H1 (cell line): ENCODE measurements at regions not wholly inside any gene's neighbourhood (a gene's known extent, or its start where the extent isn't known, plus 50 kb on each side); places are given as distances from the start of the nearest gene placed in this dataset.

ENCODE experiments used
- CTCF ChIA-PET: fragments of 300-600 bp; sonication (Branson Sonifier 250); formaldehyde crosslinking; loops from one replicate; lab custom pipeline; 2021; ENCODE audit not compliant: partially characterized antibody; lab: Charles Lee
- POLR2A ChIA-PET: fragments of 300-600 bp; sonication (Branson Sonifier 250); formaldehyde crosslinking; loops from one replicate; lab custom pipeline; 2021; ENCODE audit warnings: inconsistent platforms; ENCODE audit not compliant: partially characterized antibody; lab: Charles Lee
- DNase-seq, 2 experiments: peaks; one replicate each; pipeline versions ENCODE4 v3.0.0 to v3.0.0-alpha.2; 2010 to 2022; ENCODE audit warnings: low spot score in 2 of 2, low read depth in 1 of 2, mixed read lengths in 1 of 2
- FAIRE-seq: peaks from 2 replicates; lab custom pipeline; 2011; peaks lifted over from hg19 to GRCh38; lab: Jason Lieb, UNC
- H2AFZ ChIP-seq: 2 replicates; pipeline ENCODE4 v1.8.1; 2012; ENCODE audit warnings: low read length, inconsistent platforms
- H2AK5ac ChIP-seq: 2 replicates; pipeline ENCODE4 v1.6.1; 2013; ENCODE audit warnings: low read depth, low read length
- H2BK120ac ChIP-seq: replicated peaks from 2 replicates; pipeline ENCODE3; 2013; ENCODE audit warnings: low read depth, low read length, inconsistent platforms
- H2BK12ac ChIP-seq: 2 replicates; pipeline ENCODE4 v1.6.1; 2013; ENCODE audit warnings: low read depth, low read length
- H2BK15ac ChIP-seq: 2 replicates; pipeline ENCODE4 v1.6.1; 2013; ENCODE audit warnings: low read length
- H2BK20ac ChIP-seq: 2 replicates; pipeline ENCODE4 v1.6.1; 2013; ENCODE audit warnings: low read length
- H2BK5ac ChIP-seq: 2 replicates; pipeline ENCODE4 v1.6.1; 2013; ENCODE audit warnings: low read depth, low read length
- H3K14ac ChIP-seq: 2 replicates; pipeline ENCODE4 v1.6.1; 2013; ENCODE audit warnings: inconsistent platforms; ENCODE audit not compliant: insufficient read length
- H3K18ac ChIP-seq: 2 replicates; pipeline ENCODE4 v1.6.1; 2013; ENCODE audit warnings: low read length; ENCODE audit errors: extremely low read depth
- H3K23ac ChIP-seq: 2 replicates; pipeline ENCODE4 v1.6.1; 2013; ENCODE audit warnings: inconsistent platforms; ENCODE audit not compliant: insufficient read length
- H3K23me2 ChIP-seq: 2 replicates; pipeline ENCODE4 v1.6.1; 2013; ENCODE audit warnings: low read depth, low read length
- H3K27ac ChIP-seq: 2 replicates; pipeline ENCODE4 v1.6.1; 2011; ENCODE audit warnings: low read depth, low read length, inconsistent platforms
- H3K27me3 ChIP-seq, 4 experiments: replicated peaks in 1 of 4; 1 replicate in 1 of 4; 2 replicates in 3 of 4; pipeline versions ENCODE4 v1.6.1 to v1.8.1; 2011 to 2013; ENCODE audit warnings: low read length in 3 of 4, mild to moderate bottlenecking in 3 of 4, inconsistent platforms in 2 of 4, mixed read lengths in 2 of 4, moderate library complexity in 1 of 4; ENCODE audit not compliant: control insufficient read depth in 3 of 4, insufficient read depth in 3 of 4; ENCODE audit errors: extremely low read depth in 1 of 4
- H3K36me3 ChIP-seq, 4 experiments: 2 replicates each; pipeline versions ENCODE4 v1.6.1 to v1.8.1; 2011 to 2013; ENCODE audit warnings: mild to moderate bottlenecking in 4 of 4, low read length in 3 of 4, moderate library complexity in 2 of 4, control low read depth in 1 of 4, inconsistent platforms in 1 of 4; ENCODE audit not compliant: insufficient read depth in 4 of 4, control insufficient read depth in 2 of 4
- H3K4ac ChIP-seq: replicated peaks from 2 replicates; pipeline ENCODE3; 2013; ENCODE audit warnings: low read length, low read depth, mixed read lengths, inconsistent platforms; ENCODE audit not compliant: insufficient read length
- H3K4me1 ChIP-seq, 4 experiments: replicated peaks in 1 of 4; 1 replicate in 1 of 4; 2 replicates in 3 of 4; pipeline versions ENCODE4 v1.6.1 to v1.8.1; 2011 to 2013; ENCODE audit warnings: low read length in 3 of 4, inconsistent platforms in 2 of 4, mixed read lengths in 1 of 4; ENCODE audit not compliant: insufficient read depth in 4 of 4, control insufficient read depth in 3 of 4
- H3K4me2 ChIP-seq, 2 experiments: 2 replicates each; pipeline versions ENCODE4 v1.6.1 to v1.8.1; 2011 to 2013; ENCODE audit warnings: low read depth in 2 of 2, low read length in 2 of 2, control low read depth in 1 of 2, inconsistent platforms in 1 of 2, mild to moderate bottlenecking in 1 of 2; ENCODE audit not compliant: insufficient read depth in 1 of 2
- H3K4me3 ChIP-seq, 4 experiments: fragments of 200-600, 300-600 bp in 1 of 4; sonication (generic), shearing (Covaris generic), sonication (Bioruptor Twin) in 1 of 4; 2 replicates each; pipeline versions ENCODE4 v1.5.1 to v1.8.1; 2011 to 2016; ENCODE audit warnings: low read length in 4 of 4, low read depth in 3 of 4, control low read depth in 2 of 4, inconsistent platforms in 2 of 4, mild to moderate bottlenecking in 2 of 4, mixed read lengths in 1 of 4, moderate library complexity in 1 of 4; ENCODE audit not compliant: insufficient read depth in 2 of 4; ENCODE audit errors: extremely low read depth in 1 of 4
- H3K56ac ChIP-seq: replicated peaks from 2 replicates; pipeline ENCODE3; 2013; ENCODE audit warnings: low read depth, mild to moderate bottlenecking, mixed read lengths, low read length, inconsistent platforms; ENCODE audit not compliant: insufficient read length
- H3K79me1 ChIP-seq: 2 replicates; pipeline ENCODE4 v1.6.1; 2013; ENCODE audit warnings: low read depth, low read length, control low read depth
- H3K79me2 ChIP-seq, 2 experiments: 2 replicates each; pipeline versions ENCODE4 v1.6.1 to v1.8.1; 2012 to 2013; ENCODE audit warnings: low read length in 2 of 2, mild to moderate bottlenecking in 2 of 2, inconsistent platforms in 1 of 2; ENCODE audit not compliant: insufficient read depth in 2 of 2, control insufficient read depth in 1 of 2
- H3K9ac ChIP-seq, 4 experiments: replicated peaks in 1 of 4; 1 replicate in 1 of 4; 2 replicates in 3 of 4; pipeline versions ENCODE4 v1.6.1 to v1.8.1; 2011 to 2013; ENCODE audit warnings: low read depth in 3 of 4, low read length in 3 of 4, control low read depth in 2 of 4, mild to moderate bottlenecking in 2 of 4, moderate library complexity in 2 of 4, inconsistent platforms in 1 of 4; ENCODE audit errors: extremely low read depth in 1 of 4
- H3K9me3 ChIP-seq, 2 experiments: 2 replicates each; pipeline versions ENCODE4 v1.6.1 to v1.8.1; 2012 to 2013; ENCODE audit warnings: mild to moderate bottlenecking in 2 of 2, moderate library complexity in 2 of 2, control low read depth in 1 of 2, inconsistent platforms in 1 of 2, low read depth in 1 of 2, low read length in 1 of 2, mixed read lengths in 1 of 2; ENCODE audit not compliant: insufficient read depth in 2 of 2
- H4K20me1 ChIP-seq, 2 experiments: replicated peaks in 1 of 2; 2 replicates each; pipeline versions ENCODE3 to v1.8.1; 2011 to 2013; ENCODE audit warnings: inconsistent platforms in 2 of 2, low read length in 2 of 2, mild to moderate bottlenecking in 1 of 2; ENCODE audit not compliant: insufficient read depth in 2 of 2, control insufficient read depth in 1 of 2
- H4K5ac ChIP-seq: 2 replicates; pipeline ENCODE4 v1.6.1; 2013; ENCODE audit warnings: low read length, low read depth, mixed read lengths, inconsistent platforms; ENCODE audit not compliant: insufficient read length
- H4K8ac ChIP-seq: 2 replicates; pipeline ENCODE4 v1.8.0; 2013; ENCODE audit warnings: mild to moderate bottlenecking, moderate library complexity, low read length, inconsistent platforms; ENCODE audit not compliant: insufficient read depth; ENCODE audit errors: extremely low read depth
- H4K91ac ChIP-seq: replicated peaks from 2 replicates; pipeline ENCODE3; 2013; ENCODE audit warnings: low read length, mixed read lengths, inconsistent platforms; ENCODE audit not compliant: insufficient read length
- BACH1 ChIP-seq: IDR thresholded peaks from 2 replicates; pipeline ENCODE4 v1.6.1; 2012; ENCODE audit warnings: low read length, improper control_type of control experiment
- CHD2 ChIP-seq: IDR thresholded peaks from 2 replicates; pipeline ENCODE4 v1.6.1; 2012; ENCODE audit warnings: low read length, improper control_type of control experiment
- FOSL1 ChIP-seq: IDR thresholded peaks from 2 replicates; pipeline ENCODE4 v1.6.1; 2011; ENCODE audit warnings: mild to moderate bottlenecking, low read depth, low read length, moderate library complexity; ENCODE audit not compliant: insufficient read depth
- NANOG ChIP-seq: IDR thresholded peaks from 2 replicates; pipeline ENCODE4 v1.6.1; 2011; ENCODE audit warnings: low read length, low read depth, mild to moderate bottlenecking, inconsistent platforms; ENCODE audit not compliant: insufficient read depth, poor library complexity, severe bottlenecking
- RAD21 ChIP-seq, 2 experiments: IDR thresholded peaks in 1 of 2; conservative IDR thresholded peaks in 1 of 2; 2 replicates each; pipeline ENCODE4 v1.6.1; 2011; ENCODE audit warnings: low read depth in 2 of 2, low read length in 2 of 2, improper control_type of control experiment in 1 of 2, inconsistent platforms in 1 of 2, mild to moderate bottlenecking in 1 of 2, moderate library complexity in 1 of 2
- SRF ChIP-seq: IDR thresholded peaks from 2 replicates; pipeline ENCODE4 v1.6.1; 2011; ENCODE audit warnings: mild to moderate bottlenecking, low read depth, low read length, moderate library complexity
- WGBS, 2 experiments: shearing (Covaris generic) in 1 of 2; methylation state at CpG; one replicate each; pipeline versions ENCODE4 v1.1.6 to v1.1.7; 2013 to 2015; ENCODE audit warnings: low lambda C conversion rate in 2 of 2, mixed read lengths in 2 of 2, inconsistent platforms in 1 of 2, low coverage in 1 of 2, missing lambda C conversion rate in 1 of 2; ENCODE audit not compliant: insufficient replicate concordance in 2 of 2, insufficient coverage in 1 of 2, insufficient read length in 1 of 2; ENCODE audit errors: extremely low coverage in 1 of 2, missing lambda C conversion rate in 1 of 2; 5-methylcytosine and 5-hydroxymethylcytosine counted together

GRCh38 chr9:75666856-75667554 lies 223.5 kb upstream of the PCSK5 start:
- Histone ChIP-seq H3K4me3 (no peak overlapping the region), H2BK5ac (no peak overlapping the region), H4K20me1 (no peaks in the 10 kb centered on the region), H3K4me2 (no peak overlapping the region), H3K56ac (no peak overlapping the region), H3K4ac (no peak overlapping the region), H3K79me2 (no peaks in the 10 kb centered on the region), H3K9ac (no peak overlapping the region), H3K36me3 (no peaks in the 10 kb centered on the region), H3K23me2 (no peaks in the 10 kb centered on the region), H3K27ac (no peak overlapping the region), H2AK5ac (no peak overlapping the region), H2BK120ac (no peak overlapping the region), H3K18ac (no peak overlapping the region), H2BK12ac (no peak overlapping the region), H2BK15ac (no peak overlapping the region), H3K9me3 (no peaks in the 10 kb centered on the region), H3K14ac (no peak overlapping the region), H3K23ac (no peak overlapping the region), H4K5ac (no peak overlapping the region), H3K79me1 (no peaks in the 10 kb centered on the region), H2BK20ac (no peak overlapping the region), H3K27me3 (no peaks in the 10 kb centered on the region), H2AFZ (no peak overlapping the region), H4K91ac (no peak overlapping the region), H4K8ac (no peak overlapping the region), H3K4me1 (no peaks in the 10 kb centered on the region)
- FAIRE-seq (no peak), DNase-seq (no peak)
- TF ChIP-seq BACH1 (no peak), RAD21 (IDR thresholded peaks at IDR 0.05 in 1 of 2, conservative IDR thresholded peaks at IDR 0.05 in 1 of 2; ENCODE audit: low read depth in 2 of 2, low read length in 2 of 2) (no peak), SRF (no peak), NANOG (no peak), CHD2 (no peak), FOSL1 (no peak)
- CTCF ChIA-PET, result no interaction called here
- POLR2A ChIA-PET, result no interaction called here
- 83% methylated on average over 10 of the region's 10 CpGs; no CpG with 5 or more reads in 1 of the 2 experiments for WGBS, 2 experiments
